ENCODE measurements at regions not wholly inside any gene's neighbourhood (a gene's known extent, or its start where the extent isn't known, plus 50 kb on each side); places are given as distances from the start of the nearest gene placed in this dataset.

DNA sequence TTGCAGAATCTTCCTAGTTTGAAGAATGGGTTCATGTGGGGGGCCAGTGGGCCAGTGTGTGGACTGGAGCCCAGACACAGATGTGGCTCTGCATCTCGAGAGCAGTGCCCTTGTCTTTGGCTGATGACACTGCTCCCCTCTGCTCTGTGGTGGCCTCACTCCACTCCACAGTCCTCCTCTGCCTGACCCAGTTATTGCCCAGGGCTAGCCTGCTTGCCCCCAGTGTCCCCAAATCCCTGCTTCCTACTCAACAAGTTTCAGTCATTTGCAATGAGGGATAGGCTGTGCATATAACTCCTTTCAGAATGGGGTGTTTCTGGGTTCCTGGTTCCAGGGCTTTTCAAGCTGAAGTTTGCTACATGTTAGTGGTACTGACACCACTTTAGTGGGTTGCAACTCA lies 177.5 kb downstream of the SNX10 start:
- TF ChIP-seq, protein P1, sequence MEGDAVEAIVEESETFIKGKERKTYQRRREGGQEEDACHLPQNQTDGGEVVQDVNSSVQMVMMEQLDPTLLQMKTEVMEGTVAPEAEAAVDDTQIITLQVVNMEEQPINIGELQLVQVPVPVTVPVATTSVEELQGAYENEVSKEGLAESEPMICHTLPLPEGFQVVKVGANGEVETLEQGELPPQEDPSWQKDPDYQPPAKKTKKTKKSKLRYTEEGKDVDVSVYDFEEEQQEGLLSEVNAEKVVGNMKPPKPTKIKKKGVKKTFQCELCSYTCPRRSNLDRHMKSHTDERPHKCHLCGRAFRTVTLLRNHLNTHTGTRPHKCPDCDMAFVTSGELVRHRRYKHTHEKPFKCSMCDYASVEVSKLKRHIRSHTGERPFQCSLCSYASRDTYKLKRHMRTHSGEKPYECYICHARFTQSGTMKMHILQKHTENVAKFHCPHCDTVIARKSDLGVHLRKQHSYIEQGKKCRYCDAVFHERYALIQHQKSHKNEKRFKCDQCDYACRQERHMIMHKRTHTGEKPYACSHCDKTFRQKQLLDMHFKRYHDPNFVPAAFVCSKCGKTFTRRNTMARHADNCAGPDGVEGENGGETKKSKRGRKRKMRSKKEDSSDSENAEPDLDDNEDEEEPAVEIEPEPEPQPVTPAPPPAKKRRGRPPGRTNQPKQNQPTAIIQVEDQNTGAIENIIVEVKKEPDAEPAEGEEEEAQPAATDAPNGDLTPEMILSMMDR (conservative IDR thresholded peaks at IDR 0.05; ENCODE audit: low read length): no peak
- TF ChIP-seq EZH2phosphoT487 (IDR thresholded peaks at IDR 0.05; ENCODE audit: borderline replicate concordance): no peak
- no peaks in the 10 kb centered on the region for H3F3A ChIP-seq (ENCODE audit: low read depth)
- no peaks in the 10 kb centered on the region for H3K79me2 ChIP-seq (ENCODE audit: insufficient read depth, low read length)
- no peaks in the 10 kb centered on the region for H3K9me2 ChIP-seq (replicated peaks; ENCODE audit: low read depth, low read length)
- no peak overlapping the region for H3K9ac ChIP-seq (ENCODE audit: low read depth, low read length, poor library complexity, severe bottlenecking)
- H3K4me2 ChIP-seq (ENCODE audit: low read depth, low read length, poor library complexity, severe bottlenecking): no peak overlapping the region
- no peak overlapping the region for H3K4me3 ChIP-seq (ENCODE audit: low read length, poor library complexity, severe bottlenecking)
- H3K36me3 ChIP-seq (ENCODE audit: insufficient read depth, low read length): no peaks in the 10 kb centered on the region
- H3K9me3 ChIP-seq (ENCODE audit: insufficient read depth, low read depth, low read length): no peaks in the 10 kb centered on the region
- H4K20me1 ChIP-seq (ENCODE audit: insufficient read depth, low read length, poor library complexity, severe bottlenecking): no peaks in the 10 kb centered on the region
- no peaks in the 10 kb centered on the region for H3K4me1 ChIP-seq (ENCODE audit: insufficient read depth, low read length, poor library complexity, severe bottlenecking)
- no peak overlapping the region for H2AFZ ChIP-seq (ENCODE audit: low read length)
- H3K27me3 ChIP-seq (ENCODE audit: insufficient read depth, low read length, poor library complexity, severe bottlenecking): no peaks in the 10 kb centered on the region

- H3K4me3 ChIP-seq (ENCODE audit: low read length, poor library complexity, severe bottlenecking): no peak overlapping the region
- H3K27me3 ChIP-seq (ENCODE audit: insufficient read depth, low read length, poor library complexity, severe bottlenecking): no peaks in the 10 kb centered on the region
- H3K4me2 ChIP-seq (ENCODE audit: low read depth, low read length, poor library complexity, severe bottlenecking): no peak overlapping the region
- TF ChIP-seq EZH2phosphoT487 (IDR thresholded peaks at IDR 0.05; ENCODE audit: borderline replicate concordance): no peak
- TF ChIP-seq, protein P1 (conservative IDR thresholded peaks at IDR 0.05; ENCODE audit: low read length): no peak
- no peaks in the 10 kb centered on the region for H3K9me2 ChIP-seq (replicated peaks; ENCODE audit: low read depth, low read length)
- H3K9me3 ChIP-seq (ENCODE audit: insufficient read depth, low read depth, low read length): no peaks in the 10 kb centered on the region
- H3K36me3 ChIP-seq (ENCODE audit: insufficient read depth, low read length): no peaks in the 10 kb centered on the region
- no peaks in the 10 kb centered on the region for H3K4me1 ChIP-seq (ENCODE audit: insufficient read depth, low read length, poor library complexity, severe bottlenecking)
- no peak overlapping the region for H2AFZ ChIP-seq (ENCODE audit: low read length)
- H3K9ac ChIP-seq (ENCODE audit: low read depth, low read length, poor library complexity, severe bottlenecking): no peak overlapping the region
- no peaks in the 10 kb centered on the region for H4K20me1 ChIP-seq (ENCODE audit: insufficient read depth, low read length, poor library complexity, severe bottlenecking)
- H3K79me2 ChIP-seq (ENCODE audit: insufficient read depth, low read length): no peaks in the 10 kb centered on the region
- H3F3A ChIP-seq (ENCODE audit: low read depth): no peaks in the 10 kb centered on the region
These were observed 179.0 kb downstream of the SNX10 start for GRCh38 chr7:26470691-26471090.

DNA sequence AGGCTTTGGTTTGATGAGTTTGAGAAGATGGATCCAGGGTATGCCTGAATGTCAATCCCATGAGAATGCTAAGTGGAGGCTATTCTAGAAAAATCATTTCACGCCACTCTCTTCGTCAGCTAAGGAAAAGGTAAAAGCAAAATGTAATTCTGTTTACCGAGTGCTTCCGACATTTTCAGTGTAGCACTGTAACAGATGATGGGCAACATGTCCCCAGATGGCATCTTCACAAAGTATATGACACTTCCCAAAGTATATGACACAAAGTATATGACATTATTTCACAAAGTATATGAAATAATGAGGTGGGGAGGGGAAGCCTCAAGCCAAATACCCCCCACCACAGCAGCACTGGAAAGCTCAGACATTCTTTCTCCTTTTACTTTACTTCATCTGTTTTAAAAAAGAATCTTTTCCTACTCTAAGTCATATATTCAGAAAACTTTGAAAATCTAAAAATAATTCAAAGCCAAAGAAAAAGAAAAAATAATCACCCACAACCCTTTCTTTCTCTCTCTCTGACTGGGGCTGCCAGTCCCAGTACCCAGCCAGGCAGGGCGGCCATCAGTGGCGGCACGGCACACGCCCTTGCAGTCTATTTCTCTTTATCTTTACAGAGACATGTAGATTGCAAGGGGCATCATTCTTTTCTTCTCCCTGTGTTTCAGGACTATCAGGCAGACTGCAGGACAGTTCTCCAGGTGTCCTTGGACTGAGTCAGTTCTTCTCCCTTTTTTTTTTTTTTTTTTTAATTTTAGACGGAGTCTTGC lies 179.8 kb downstream of the SNX10 start:
- Histone ChIP-seq H3F3A (ENCODE audit: low read depth) (no peaks in the 10 kb centered on the region), H2AFZ (ENCODE audit: low read length) (no peak overlapping the region), H3K27me3 (ENCODE audit: insufficient read depth, low read length, poor library complexity, severe bottlenecking) (no peaks in the 10 kb centered on the region), H3K4me2 (ENCODE audit: low read depth, low read length, poor library complexity, severe bottlenecking) (no peak overlapping the region), H3K79me2 (ENCODE audit: insufficient read depth, low read length) (no peaks in the 10 kb centered on the region), H3K9me2 (replicated peaks; ENCODE audit: low read depth, low read length) (no peaks in the 10 kb centered on the region), H4K20me1 (ENCODE audit: insufficient read depth, low read length, poor library complexity, severe bottlenecking) (no peaks in the 10 kb centered on the region), H3K36me3 (ENCODE audit: insufficient read depth, low read length) (no peaks in the 10 kb centered on the region), H3K9ac (ENCODE audit: low read depth, low read length, poor library complexity, severe bottlenecking) (no peak overlapping the region), H3K4me1 (ENCODE audit: insufficient read depth, low read length, poor library complexity, severe bottlenecking) (no peaks in the 10 kb centered on the region), H3K9me3 (ENCODE audit: insufficient read depth, low read depth, low read length) (no peaks in the 10 kb centered on the region), H3K4me3 (ENCODE audit: low read length, poor library complexity, severe bottlenecking) (no peak overlapping the region)
- no peak for TF ChIP-seq EZH2phosphoT487 (IDR thresholded peaks at IDR 0.05; ENCODE audit: borderline replicate concordance)
- TF ChIP-seq, protein P1 (conservative IDR thresholded peaks at IDR 0.05; ENCODE audit: low read length): no peak
